ENCODE measurements at regions not wholly inside any gene's neighbourhood (a gene's known extent, or its start where the extent isn't known, plus 50 kb on each side); places are given as distances from the start of the nearest gene placed in this dataset.

- TF ChIP-seq CTCF (IDR thresholded peaks at IDR 0.05) (no peak), POLR2A (IDR thresholded peaks at IDR 0.05) (no peak), EP300 (IDR thresholded peaks at IDR 0.05) (no peak)
Measured at GRCh38 chr17:34075076-34075475, 180.0 kb upstream of the CCL2 start.
